ENCODE measurements at regions not wholly inside any gene's neighbourhood (a gene's known extent, or its start where the extent isn't known, plus 50 kb on each side); places are given as distances from the start of the nearest gene placed in this dataset.

GRCh38 chr12:22781339-22781738 lies 156.4 kb downstream of the ETNK1 start:
- TF ChIP-seq EZH2phosphoT487 (IDR thresholded peaks at IDR 0.05; ENCODE audit: insufficient read depth, low read depth) (no peak), EZH2 (IDR thresholded peaks at IDR 0.05; ENCODE audit: insufficient read depth, poor library complexity, severe bottlenecking) (no peak)

Data from GM23248 (cell line).